GM18870 (cell line): ENCODE measurements at regions not wholly inside any gene's neighbourhood (a gene's known extent, or its start where the extent isn't known, plus 50 kb on each side); places are given as distances from the start of the nearest gene placed in this dataset.
"Not testable (repeated sequence)": the region's sequence is repeated elsewhere in the genome, so short reads cannot be mapped to it uniquely, and the experiment has no call there.

ENCODE experiments used
- ATAC-seq: cut with Tn5 transposase; IDR thresholded peaks from one replicate; pipeline ENCODE4 v1.9.1; 2021; ENCODE audit warnings: moderate library complexity; ENCODE audit not compliant: unreplicated experiment

DNA sequence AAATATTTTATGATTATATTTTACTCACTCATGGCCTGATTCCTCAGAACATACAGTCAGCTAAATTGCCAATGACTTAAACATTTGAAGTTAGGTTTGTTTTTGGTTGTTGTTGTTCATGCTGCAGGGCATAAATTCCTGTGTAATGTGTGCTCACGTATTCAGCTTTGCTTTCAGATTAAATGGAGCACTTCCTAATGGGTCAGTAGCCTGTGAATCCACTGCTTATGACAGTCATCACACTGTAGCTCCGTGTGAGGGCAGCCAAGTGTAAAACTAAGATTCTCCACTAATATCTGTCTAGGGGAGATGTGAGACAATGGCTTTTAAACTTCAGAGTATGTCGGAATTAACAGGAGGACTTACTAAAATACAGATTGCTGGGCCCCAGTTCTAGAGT lies 955.8 kb downstream of the SPATA31A7 start:
- not testable (repeated sequence) for ATAC-seq
